ENCODE measurements at regions not wholly inside any gene's neighbourhood (a gene's known extent, or its start where the extent isn't known, plus 50 kb on each side); places are given as distances from the start of the nearest gene placed in this dataset.
"Not testable (repeated sequence)": the region's sequence is repeated elsewhere in the genome, so short reads cannot be mapped to it uniquely, and the experiment has no call there.

DNA sequence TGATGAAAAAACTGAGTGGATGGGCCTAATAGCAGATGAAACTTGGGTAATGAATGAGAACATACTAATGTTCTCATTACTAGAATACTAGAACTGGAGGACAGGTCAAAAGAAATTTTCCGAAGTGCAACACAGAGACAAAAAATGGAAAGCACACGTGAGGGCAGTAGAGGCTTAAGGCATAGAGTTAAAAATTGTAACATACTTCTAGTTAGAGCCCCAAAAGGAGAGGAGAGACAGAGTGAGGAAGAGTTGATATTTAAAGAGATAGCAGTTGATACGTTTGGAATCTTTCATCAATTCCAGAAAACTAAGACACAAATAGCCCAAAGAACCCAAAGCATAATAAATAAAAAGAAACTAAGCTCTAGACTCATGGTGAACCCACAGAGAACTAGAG, 327.9 kb downstream of the SQOR start:
- DNase-seq, result no peak

DNA sequence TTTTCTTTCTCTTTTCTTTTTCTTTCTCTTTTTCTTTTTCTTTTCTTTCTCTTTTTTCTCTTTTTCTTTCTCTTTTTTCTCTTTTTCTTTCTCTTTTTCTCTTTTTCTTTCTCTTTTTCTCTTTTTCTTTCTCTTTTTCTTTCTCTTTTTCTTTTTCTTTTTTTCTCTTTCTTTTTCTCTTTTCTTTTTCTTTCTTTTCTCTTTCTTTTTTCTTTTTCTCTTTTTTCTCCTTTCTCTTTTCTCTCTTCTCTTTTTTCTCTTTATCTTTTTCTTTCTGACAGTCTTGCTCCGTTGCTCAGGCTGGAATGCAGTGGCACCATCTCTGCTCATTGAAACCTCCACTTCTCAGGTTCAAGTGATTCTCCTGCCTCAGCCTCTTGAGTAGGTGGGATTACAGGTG, 335.7 kb downstream of the SQOR start:
- no peak for DNase-seq

DNA sequence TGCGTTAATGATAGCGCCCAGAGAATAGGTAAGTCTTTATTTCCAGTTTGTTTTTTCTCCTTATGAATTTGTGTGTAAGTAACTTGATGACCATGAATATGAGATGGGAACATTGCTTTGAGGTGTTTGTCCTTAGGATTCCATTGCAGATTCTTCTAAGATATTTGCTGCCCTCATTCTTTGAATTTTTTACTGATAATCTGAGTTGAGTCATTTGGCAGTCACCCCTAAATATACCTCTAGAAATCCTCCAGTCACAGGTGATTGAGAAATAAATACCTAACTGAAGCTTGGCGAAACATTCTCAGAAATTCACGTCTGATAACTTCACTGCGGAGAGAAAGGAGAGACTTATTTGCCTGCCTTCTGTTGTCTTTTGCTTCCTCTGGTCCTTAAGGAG, 345.5 kb downstream of the SQOR start:
- DNase-seq, result no peak

DNA sequence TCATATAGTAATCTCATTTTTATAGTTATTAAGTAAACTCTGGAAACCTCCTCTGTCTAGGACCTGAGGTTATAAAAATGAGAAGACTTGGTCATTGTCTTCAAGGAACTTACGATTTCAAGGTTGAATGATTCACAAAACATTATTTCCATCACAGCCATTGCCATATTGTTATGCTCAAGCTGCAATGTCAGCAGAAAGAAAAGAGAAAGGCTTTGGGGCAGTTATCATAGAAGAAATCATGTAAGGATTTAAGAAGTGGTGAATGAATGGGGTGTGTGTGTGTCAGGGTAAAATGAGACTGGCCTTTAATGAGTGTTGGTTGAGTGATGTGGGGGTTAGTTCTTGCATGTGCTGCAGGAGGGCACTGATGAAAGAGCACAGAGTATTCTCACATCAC, 346.8 kb downstream of the SQOR start:
- no peak for DNase-seq

DNA sequence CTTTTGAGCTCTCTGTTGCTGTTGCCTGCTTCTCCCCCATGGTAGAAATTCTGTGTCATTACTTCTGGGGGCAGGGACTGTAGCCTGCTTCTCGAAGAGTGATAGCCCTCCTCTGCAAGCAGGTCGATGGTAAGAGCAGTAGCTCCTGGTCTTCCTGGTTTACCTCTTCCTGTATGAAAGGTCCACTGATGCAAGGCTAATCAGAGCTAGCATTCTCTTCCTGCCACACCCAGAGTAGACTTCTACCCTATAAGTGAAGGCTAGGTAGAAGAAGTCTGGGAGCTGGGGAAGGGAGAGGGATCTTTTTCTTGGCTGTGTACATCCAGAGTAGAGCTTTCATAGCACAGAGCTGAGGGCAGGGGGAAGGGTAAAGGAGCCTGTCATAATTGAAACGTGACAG, 357.0 kb downstream of the SQOR start:
- no peak for DNase-seq

DNA sequence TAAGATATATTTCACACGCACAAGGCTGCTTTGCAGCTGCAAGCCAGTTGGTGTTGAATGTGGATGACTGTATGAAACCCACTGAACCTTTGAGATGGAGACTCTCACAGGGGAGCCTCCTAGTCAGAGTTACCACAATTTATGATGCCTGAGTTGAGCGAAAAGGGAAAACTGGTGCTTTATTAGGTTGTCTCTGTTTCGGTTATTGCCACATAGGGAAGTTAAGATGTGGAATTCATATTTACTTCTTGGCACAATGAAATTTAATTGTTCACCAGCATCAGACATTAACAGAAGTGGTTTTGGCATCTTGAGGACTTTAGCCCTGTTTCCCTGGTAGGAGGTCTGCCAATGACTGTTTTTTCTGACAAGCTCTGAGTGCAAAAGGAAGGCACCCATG, 358.2 kb downstream of the SQOR start:
- no peak for DNase-seq

DNA sequence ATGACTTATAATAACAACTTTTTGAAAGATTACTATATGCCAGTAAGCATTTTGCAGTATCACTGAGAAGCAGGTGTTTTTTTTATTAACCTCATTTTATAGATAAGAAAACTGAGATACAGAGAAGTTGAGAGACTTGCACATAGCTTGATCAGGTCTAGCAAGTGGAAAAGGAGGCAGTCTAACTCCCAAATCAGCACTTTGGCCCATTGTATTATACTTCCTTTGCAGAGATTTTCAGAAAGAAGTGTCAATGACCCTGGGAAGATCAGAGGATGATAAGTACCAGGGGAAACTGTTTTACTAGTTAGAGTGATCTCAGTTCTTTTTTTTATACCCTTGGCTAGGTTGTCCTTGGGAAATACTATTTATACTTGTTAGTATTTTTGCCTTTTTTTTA, 358.7 kb downstream of the SQOR start:
- DNase-seq, result no peak

DNA sequence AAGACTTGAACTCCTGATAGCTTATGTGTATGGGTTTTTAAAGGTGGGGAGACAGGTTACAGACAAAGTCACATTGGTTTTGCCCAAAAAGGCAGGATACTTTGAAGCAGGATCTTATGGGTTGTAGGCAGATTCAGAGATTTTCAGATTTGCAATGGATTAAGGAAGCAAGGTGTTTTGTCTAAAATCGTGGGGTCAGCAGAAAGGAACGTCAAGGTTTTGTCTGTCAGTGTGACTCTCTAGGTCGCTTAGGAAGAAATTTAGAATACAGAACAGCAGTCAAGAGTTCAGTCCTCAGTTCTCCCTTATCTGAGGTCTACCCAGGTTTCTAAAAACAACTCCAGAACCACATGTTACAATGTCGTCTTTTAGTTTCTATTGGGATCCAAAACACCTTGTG, 361.0 kb downstream of the SQOR start:
- no peak for DNase-seq

DNA sequence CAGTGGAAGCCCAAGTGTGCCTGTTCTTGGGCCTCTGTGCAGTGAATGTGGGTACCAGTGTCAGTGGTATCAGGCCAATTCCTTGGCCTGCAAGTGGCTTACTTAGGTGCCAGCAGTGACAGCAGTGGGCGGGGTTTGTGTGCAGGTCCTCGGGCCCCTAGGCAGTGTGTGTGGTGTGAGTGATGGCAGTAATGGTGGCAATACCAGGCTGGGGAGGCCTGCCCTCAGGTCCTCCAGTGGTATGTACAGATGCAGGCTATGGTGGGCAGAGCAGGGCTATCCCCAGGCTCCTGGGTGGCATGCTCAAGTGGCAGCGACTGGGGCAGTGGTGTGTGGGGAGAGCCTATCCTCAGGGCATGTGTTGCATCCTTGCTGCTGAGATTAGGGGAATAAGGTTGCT, 379.7 kb downstream of the SQOR start:
- DNase-seq, result no peak

DNA sequence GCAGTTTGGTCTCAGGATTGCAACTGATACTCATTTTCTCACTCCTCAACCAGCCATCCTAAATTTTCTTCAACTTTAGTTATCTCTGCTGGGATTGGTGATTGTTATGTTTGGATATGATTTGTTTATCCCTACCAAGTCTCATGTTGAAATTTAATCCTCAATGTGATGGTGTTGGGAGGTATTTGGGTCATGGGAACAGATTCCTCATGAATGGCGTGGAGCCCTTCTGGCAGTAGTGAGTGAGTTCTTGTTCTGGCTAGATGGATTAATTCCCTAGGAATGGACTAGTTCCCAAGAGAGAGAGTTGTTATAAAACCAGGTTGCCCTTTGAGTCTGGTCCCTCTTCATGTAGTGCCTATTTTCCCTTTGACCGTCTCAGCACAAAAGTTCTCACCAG, 399.9 kb downstream of the SQOR start:
- DNase-seq, result no peak

DNA sequence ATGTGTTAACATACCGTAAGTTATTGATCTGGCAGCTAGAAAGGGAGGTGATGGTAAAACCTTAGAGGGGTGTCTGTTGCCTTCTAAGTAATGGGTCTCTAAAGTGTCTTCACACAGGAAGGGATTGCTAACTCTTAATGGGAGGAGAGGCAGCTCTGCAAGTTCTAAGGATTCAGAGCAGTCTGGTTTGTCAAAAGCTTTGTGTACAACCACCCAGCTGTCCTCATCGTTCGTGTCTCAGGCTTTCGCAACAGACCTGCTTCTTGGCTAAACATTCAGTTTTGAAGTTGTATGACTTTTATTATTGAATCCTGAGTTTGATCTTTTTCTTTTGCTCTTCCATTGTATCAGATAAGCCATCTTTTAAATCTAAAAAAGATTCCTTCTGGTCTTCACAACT, 404.9 kb downstream of the SQOR start:
- DNase-seq, result no peak

DNA sequence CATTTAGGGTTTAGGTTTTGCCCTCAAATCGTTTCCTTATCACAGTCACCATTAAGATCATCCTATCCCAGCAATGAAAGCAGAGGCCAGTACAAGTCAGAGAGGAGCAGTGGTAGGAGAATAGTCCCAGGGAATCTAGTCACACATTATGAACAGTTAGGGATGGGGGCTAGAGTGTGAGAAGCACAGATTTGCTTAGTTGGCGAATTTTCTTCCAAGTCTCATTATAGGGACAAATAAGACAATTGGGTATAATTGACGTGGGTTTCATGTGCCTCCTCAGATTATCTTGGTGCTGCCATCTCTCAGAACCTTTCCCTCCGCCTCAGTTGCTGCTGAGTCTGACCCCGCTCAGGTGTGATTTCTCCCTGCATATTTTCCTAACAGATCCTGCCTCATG, 407.1 kb downstream of the SQOR start:
- no peak for DNase-seq

DNA sequence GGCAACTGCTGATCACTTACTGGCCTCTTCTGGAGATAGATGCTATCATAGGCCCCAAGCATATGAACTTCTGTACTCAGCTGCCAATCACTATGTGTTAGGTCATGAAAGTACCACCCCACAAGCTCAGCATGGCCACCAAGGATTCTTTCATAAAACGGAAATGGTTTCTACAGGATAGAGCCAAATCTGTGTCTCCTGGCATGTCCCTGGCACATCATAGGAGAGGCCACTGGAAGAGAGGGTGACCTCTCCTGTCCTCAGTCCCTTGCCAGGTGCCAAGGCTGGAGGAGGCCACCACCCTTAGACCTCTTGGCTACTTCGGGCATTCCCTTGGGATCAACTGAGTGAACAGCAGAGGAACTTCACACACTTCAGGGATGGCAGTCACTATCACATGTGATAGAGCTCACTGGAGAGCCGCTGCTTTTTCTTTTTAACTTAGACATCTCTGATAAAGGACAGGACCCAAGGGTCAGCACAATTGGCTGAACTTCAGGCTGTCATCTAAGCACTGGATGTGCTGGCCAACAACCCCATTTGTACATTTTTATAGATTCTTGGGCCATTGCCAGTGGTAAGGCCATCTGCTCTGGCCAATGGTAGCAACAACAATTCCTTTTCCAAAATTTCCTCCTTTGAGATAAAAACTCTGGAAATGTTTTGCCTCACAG, 425.2 kb downstream of the SQOR start:
- no peak for DNase-seq

DNA sequence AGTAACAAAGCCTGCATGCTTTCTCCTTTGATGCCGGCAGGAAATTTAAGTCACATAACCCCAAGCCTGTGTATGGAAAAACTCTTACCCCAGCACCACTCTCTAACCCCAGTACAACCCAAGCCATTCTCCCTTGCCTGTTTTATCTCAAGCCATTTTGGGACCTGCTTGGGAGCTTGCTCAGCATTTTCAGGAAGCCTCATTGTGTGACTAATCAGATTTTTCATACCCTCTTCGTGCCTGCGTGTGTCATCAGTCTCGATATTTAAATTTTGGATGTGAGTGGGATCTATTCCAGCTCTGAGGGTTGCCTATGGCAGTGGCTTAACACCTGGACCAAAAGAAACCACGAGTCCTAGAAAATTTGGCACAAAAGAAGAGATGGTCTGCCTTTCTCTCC, 426.2 kb downstream of the SQOR start:
- DNase-seq, result no peak

DNA sequence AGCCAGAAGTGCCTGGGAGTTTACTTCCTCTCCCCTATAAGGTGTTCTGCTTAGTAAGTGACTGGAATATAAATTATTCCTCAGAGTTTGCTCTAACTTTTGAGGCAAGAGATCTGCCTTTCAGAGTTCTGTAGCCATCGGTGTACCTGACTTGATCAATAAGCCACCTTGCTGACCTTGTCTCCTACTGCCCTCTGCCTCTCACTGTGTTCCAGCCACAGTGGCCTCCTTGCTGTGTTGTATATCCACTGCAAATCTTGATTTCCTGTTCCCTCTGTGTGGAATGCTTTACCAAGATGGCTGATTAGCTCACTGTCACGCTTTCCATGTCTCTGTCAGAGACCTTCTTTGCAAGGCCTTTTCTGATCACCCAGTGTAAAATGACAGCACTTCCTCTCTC, 442.4 kb downstream of the SQOR start:
- no peak for DNase-seq

DNA sequence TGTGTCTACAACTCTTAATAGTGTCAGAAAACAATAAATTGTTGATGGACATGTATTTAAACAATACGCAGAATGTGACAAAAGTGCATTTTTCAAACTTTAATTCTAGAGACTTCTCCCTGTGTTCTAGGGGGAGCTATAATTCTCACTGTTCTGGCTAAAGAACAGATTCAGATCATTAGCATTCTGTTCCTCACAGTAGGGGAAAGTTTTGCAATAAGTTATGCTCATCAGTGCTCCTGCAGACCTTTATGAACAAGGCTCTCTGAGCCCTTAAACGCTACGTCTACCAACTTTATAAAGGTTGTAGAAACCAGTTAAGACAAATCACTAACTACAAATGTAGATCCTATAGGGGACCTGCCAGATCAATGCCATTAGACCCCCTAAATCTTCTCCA, 444.2 kb downstream of the SQOR start:
- DNase-seq, result no peak

DNA sequence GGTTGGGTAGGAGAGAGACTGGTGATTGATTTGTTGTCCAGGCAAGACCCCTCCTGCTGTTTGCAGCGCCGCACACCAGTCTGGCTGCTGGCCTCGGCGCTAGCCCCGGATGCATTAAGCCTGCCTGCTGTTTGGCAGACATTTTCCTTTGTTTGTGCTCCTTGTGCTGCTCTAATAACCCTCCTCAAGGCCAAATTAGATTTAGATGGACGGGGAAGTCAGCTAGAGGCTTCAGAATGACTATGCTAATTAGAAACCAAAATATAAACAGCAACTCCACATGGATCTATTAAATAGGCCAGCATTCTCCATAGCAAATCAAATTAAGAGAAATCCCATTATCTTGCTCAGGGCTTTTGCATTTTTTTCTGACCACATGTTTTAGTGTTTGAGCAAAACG, 445.2 kb downstream of the SQOR start:
- no peak for DNase-seq

DNA sequence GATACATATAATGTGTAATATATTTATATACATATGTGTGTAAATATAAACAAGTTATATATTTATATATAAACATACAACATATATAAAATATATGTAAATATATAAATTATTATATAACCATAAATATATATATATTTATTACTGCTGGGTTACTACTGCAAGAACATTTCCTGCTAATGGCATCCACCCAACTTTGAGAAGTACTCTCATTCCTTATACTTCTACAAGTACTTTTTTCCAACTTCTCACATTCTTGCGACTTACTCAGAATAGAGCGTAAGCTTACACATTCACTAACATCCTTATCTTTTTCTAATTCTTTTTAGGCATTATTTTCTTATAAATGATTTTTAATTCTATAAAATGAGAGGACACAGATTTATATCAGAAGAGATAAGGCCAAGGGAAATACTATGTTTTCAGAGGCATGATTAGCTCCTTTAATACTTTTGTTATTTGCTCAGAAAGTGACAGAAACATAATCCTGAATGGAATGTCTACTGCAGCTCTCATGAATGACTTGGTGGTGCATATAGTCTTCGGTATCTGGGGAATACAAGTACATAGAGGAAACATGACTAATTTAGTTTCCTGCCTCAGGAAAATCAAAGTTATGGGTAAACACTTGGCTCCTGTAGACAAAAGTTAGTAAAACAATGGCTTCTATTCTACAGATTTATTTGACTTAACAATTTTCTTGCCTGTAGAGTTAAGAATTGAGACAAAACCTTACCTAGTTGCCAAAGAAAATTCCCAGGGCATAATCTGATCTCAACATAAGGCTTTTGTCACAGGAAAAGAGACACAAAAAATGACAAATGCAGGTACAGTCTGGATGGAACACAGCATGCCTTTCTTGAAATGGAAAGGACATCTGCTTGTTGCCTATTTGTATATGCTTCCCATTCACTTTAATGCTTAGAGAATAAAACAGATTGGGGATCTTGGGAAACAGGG, 453.9 kb downstream of the SQOR start:
- no peak for DNase-seq

DNA sequence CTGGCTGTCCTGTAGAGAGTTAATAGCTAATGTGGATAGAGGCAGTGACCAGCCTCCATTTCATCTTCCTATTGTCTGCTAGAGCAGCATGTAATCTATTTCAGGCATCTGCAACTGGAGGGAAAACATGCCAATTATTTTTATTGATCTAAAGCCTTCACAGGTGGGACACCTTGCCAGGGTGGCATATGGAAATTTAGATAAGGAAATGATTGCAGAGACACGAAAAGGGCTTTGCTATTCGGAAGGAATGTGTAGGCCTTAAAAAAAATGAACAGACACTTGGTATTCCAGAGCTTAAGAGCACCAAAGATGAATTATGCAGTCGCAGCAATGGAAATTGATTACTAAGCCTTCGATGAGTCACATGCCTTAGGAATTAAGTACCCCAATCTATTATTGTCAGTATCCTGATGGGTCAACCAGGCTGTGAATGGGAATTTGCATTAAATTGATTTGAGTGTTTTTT, 454.7 kb downstream of the SQOR start:
- DNase-seq, result peak; percentile 79

DNA sequence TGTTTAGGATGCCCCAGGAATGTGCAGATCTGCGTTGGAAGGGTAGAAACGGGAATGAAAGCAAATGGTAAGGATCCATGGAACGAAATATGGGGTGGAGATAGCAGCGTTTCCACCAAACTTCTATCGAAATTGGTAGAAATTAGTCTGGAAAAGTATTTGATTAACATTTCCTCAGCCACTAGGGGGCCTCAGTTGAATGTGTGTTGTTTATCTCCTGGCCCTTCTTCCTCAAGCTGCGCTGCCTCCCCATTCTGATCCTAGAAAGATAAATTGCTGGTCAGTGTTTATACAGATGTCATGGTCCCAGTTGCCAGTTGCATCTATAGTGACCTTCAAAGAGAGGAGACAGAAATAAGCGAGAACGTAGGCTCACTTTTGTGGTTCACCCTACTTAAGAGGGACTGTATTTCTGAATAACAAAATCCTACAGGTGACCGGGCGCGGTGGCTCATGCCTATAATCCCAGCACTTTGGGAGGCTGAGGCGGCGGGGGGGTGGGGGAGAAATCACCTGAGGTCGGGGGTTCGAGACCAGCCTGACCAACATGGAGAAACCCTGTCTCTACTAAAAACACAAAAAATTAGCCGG, 457.1 kb downstream of the SQOR start:
- DNase-seq, result peak; percentile 61

DNA sequence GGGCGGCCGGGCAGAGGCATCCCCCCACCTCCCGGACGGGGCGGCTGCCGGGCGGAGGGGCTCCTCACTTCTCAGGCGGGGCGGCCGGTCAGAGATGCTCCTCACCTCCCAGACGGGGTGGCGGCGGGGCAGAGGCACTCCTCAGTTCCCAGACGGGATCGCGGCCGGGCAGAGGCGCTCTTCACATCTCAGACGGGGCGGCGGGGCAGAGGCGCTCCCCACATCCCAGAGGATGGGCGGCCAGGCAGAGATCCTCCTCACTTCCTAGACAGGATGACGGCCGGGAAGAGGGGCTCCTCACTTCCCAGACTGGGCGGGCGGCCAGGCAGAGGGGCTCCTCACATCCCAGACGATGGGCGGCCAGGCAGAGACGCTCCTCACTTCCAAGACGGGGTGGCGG, 463.2 kb downstream of the SQOR start:
- not testable (repeated sequence) for DNase-seq

DNA sequence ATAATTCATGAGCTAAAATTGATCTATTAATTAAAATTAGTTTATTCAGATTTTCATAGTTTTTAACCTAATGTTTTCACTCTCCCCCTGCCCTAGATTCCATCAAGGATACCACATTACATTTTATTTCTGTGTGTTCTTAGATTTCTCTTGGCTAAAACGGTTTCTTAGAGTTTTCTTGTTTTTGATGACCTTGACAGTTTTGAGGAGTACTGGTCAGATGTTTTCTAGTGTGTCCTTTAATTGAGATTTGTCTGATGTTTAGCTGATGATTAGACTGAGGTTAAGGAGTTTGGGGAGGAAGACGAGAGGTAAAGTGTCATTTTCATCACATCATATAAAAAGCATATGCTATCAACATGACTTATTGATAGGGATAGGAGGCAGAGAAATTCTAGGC, 475.9 kb downstream of the SQOR start:
- no peak for DNase-seq

DNA sequence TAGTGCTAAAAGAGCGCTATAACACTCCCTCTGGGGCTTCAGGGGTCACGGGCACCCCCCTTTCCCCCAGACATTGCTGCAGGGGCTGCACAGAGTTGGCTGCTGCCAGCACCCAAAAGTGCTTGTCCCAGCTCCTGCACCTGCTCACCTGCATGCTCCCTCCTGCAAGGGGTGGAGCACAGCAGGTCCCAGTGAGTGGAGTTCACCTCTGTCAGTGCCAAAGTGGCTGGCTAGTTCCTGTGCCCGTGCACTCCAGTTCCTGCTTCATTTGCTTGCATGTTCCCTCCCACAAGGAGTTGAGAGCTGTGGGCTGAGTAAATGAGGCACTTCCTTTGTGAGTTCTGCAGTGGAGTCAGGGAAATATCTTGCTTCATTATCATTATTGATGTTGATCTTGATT, 476.9 kb downstream of the SQOR start:
- DNase-seq, result no peak

DNA sequence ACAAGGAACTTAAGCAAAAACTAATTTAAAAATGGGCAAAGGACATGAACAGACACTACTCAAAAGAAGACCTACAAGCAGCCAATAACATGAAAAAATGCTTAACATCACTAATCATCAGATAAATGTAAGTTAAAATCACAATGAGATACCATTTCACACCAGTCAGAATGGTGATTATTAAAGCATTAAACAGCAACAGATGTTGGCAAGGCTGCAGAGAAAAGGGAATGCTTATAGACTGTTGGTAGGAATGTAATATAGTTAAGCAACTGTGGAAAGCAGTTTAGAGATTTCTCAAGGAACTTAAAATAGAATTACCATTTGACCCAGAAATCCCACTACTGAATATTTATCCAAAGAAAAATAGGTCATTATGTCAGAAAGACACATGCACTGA, 482.2 kb downstream of the SQOR start:
- DNase-seq, result no peak
